Urothelium cell line (cell line): ENCODE measurements at regions not wholly inside any gene's neighbourhood (a gene's known extent, or its start where the extent isn't known, plus 50 kb on each side); places are given as distances from the start of the nearest gene placed in this dataset.
"Not testable (repeated sequence)": the region's sequence is repeated elsewhere in the genome, so short reads cannot be mapped to it uniquely, and the experiment has no call there.

Experiments used
- DNase-seq: peaks from one replicate; pipeline ENCODE4 v3.0.0; 2011; ENCODE audit warnings: low spot score, mixed read lengths
- FAIRE-seq: peaks from 2 replicates; lab custom pipeline; 2011; peaks lifted over from hg19 to GRCh38; lab: Jason Lieb, UNC

- FAIRE-seq (no peak), DNase-seq (no peak)
These were observed 76.5 kb downstream of the ARL5B start for GRCh38 chr10:18735711-18736110.

- FAIRE-seq, result no peak
These were observed 78.0 kb downstream of the ARL5B start for GRCh38 chr10:18737236-18737635.

GRCh38 chr10:18737841-18738240 is 78.6 kb downstream of the ARL5B start:
- FAIRE-seq, result peak; percentile 42
- peak; percentile 17 for DNase-seq

More at GRCh38 chr10:18737236-18737635, 78.0 kb downstream of the ARL5B start:
- peak; percentile 35 for DNase-seq

GRCh38 chr10:18738835-18739234 is 79.6 kb downstream of the ARL5B start:
- no peak for FAIRE-seq
- no peak for DNase-seq

GRCh38 chr10:18743926-18744325 is 84.7 kb downstream of the ARL5B start:
- DNase-seq (no peak), FAIRE-seq (no peak)

GRCh38 chr10:18753312-18753895 is 94.2 kb downstream of the ARL5B start:
- DNase-seq, result no peak
- peak; percentile 17 for FAIRE-seq

GRCh38 chr10:18759575-18759974 is 100.3 kb downstream of the ARL5B start:
- DNase-seq (no peak), FAIRE-seq (no peak)

- FAIRE-seq (no peak), DNase-seq (no peak)
These were observed 101.6 kb downstream of the ARL5B start for GRCh38 chr10:18760836-18761235.

- FAIRE-seq, result no peak
- DNase-seq, result no peak
These were observed 108.8 kb downstream of the ARL5B start for GRCh38 chr10:18767981-18768380.

GRCh38 chr10:18773180-18773579 is 113.9 kb downstream of the ARL5B start:
- DNase-seq (no peak), FAIRE-seq (no peak)

- DNase-seq (no peak), FAIRE-seq (no peak)
These were observed 118.0 kb downstream of the ARL5B start for GRCh38 chr10:18777258-18777657.

- FAIRE-seq (no peak), DNase-seq (no peak)
These were observed 127.2 kb downstream of the ARL5B start for GRCh38 chr10:18786478-18786877.

- DNase-seq, result peak; percentile 30
- no peak for FAIRE-seq
These were observed 134.7 kb downstream of the ARL5B start for GRCh38 chr10:18793951-18794350.

GRCh38 chr10:18795549-18795948 is 136.3 kb downstream of the ARL5B start:
- FAIRE-seq (no peak), DNase-seq (no peak)

GRCh38 chr10:18797286-18797685 is 138.1 kb downstream of the ARL5B start:
- DNase-seq (no peak), FAIRE-seq (no peak)

- no peak for FAIRE-seq
- DNase-seq, result peak; percentile 26
These were observed 162.9 kb downstream of the ARL5B start for GRCh38 chr10:18822156-18822555.

- FAIRE-seq (no peak), DNase-seq (no peak)
These were observed 170.0 kb downstream of the ARL5B start for GRCh38 chr10:18829259-18829658.

- DNase-seq (no peak), FAIRE-seq (no peak)
These were observed 171.0 kb downstream of the ARL5B start for GRCh38 chr10:18830277-18830676.

- not testable (repeated sequence) for DNase-seq, FAIRE-seq
These were observed 192.0 kb upstream of the MALRD1 start for GRCh38 chr10:18856623-18857022.

GRCh38 chr10:18859659-18860058 is 188.9 kb upstream of the MALRD1 start:
- DNase-seq (no peak), FAIRE-seq (no peak)

- no peak for FAIRE-seq
- no peak for DNase-seq
These were observed 188.4 kb upstream of the MALRD1 start for GRCh38 chr10:18860186-18860585.

- FAIRE-seq (no peak), DNase-seq (no peak)
These were observed 187.9 kb upstream of the MALRD1 start for GRCh38 chr10:18860631-18861240.

- DNase-seq, result no peak
- FAIRE-seq, result no peak
These were observed 187.2 kb upstream of the MALRD1 start for GRCh38 chr10:18861382-18861781.
